H9 (cell line): ENCODE measurements at regions not wholly inside any gene's neighbourhood (a gene's known extent, or its start where the extent isn't known, plus 50 kb on each side); places are given as distances from the start of the nearest gene placed in this dataset.

Experiments used
- DNase-seq: peaks from one replicate; pipeline ENCODE4 v3.0.0-alpha.2; 2017
- H2AFZ ChIP-seq: one replicate; pipeline ENCODE4 v1.6.1; 2013; ENCODE audit warnings: mild to moderate bottlenecking, low read length, control low read depth, moderate library complexity
- H2AK5ac ChIP-seq: 2 replicates; pipeline ENCODE4 v1.6.1; 2013; ENCODE audit warnings: low read length, control low read depth, mixed read lengths; ENCODE audit not compliant: insufficient read length
- H2BK120ac ChIP-seq: one replicate; pipeline ENCODE4 v1.6.1; 2013; ENCODE audit warnings: low read depth, mild to moderate bottlenecking, low read length, control low read depth, inconsistent platforms; ENCODE audit not compliant: poor library complexity, severe bottlenecking
- H2BK12ac ChIP-seq: 2 replicates; pipeline ENCODE4 v1.6.1; 2013; ENCODE audit warnings: low read length, control low read depth, mixed read lengths, low read depth; ENCODE audit not compliant: insufficient read length
- H2BK15ac ChIP-seq: 2 replicates; pipeline ENCODE4 v1.6.1; 2013; ENCODE audit warnings: low read depth, low read length, control low read depth
- H2BK20ac ChIP-seq: one replicate; pipeline ENCODE4 v1.6.1; 2013; ENCODE audit warnings: low read depth, mild to moderate bottlenecking, low read length, control low read depth, inconsistent platforms; ENCODE audit not compliant: poor library complexity, severe bottlenecking
- H2BK5ac ChIP-seq: 2 replicates; pipeline ENCODE4 v1.6.1; 2013; ENCODE audit warnings: low read length, control low read depth, mixed read lengths; ENCODE audit not compliant: insufficient read length
- H3K14ac ChIP-seq: 2 replicates; pipeline ENCODE4 v1.6.1; 2013; ENCODE audit warnings: low read length, control low read depth; ENCODE audit not compliant: insufficient read depth
- H3K18ac ChIP-seq: 2 replicates; pipeline ENCODE4 v1.6.1; 2013; ENCODE audit warnings: low read depth, mild to moderate bottlenecking, mixed read lengths, low read length, control low read depth; ENCODE audit not compliant: insufficient read length
- H3K23ac ChIP-seq: 2 replicates; pipeline ENCODE4 v1.6.1; 2013; ENCODE audit warnings: low read length, control low read depth, mixed read lengths, low read depth; ENCODE audit not compliant: insufficient read length
- H3K23me2 ChIP-seq: 2 replicates; pipeline ENCODE4 v1.6.1; 2013; ENCODE audit warnings: low read depth, mild to moderate bottlenecking, mixed read lengths, low read length, control low read depth; ENCODE audit not compliant: insufficient read length, poor library complexity, severe bottlenecking
- H3K27ac ChIP-seq: 2 replicates; pipeline ENCODE4 v1.5.1; 2013; ENCODE audit warnings: low read length, control low read depth, mixed read lengths, low read depth; ENCODE audit not compliant: insufficient read length
- H3K27me3 ChIP-seq: 2 replicates; pipeline ENCODE4 v1.6.1; 2013; ENCODE audit warnings: low read length, control low read depth, inconsistent platforms; ENCODE audit not compliant: insufficient read depth
- H3K4ac ChIP-seq: 2 replicates; pipeline ENCODE4 v1.6.1; 2013; ENCODE audit warnings: low read depth, mild to moderate bottlenecking, control low read depth, inconsistent platforms, low read length, moderate library complexity
- H3K4me1 ChIP-seq: 2 replicates; pipeline ENCODE4 v1.6.1; 2013; ENCODE audit warnings: low read length, control low read depth, inconsistent platforms; ENCODE audit not compliant: insufficient read depth
- H3K4me2 ChIP-seq: 2 replicates; pipeline ENCODE4 v1.6.1; 2013; ENCODE audit warnings: low read length, control low read depth, mixed read lengths; ENCODE audit not compliant: insufficient read length, insufficient read depth
- H3K56ac ChIP-seq: 2 replicates; pipeline ENCODE4 v1.6.1; 2013; ENCODE audit warnings: low read depth, mild to moderate bottlenecking, mixed read lengths, low read length, control low read depth; ENCODE audit not compliant: insufficient read length
- H3K79me1 ChIP-seq: 2 replicates; pipeline ENCODE4 v1.6.1; 2013; ENCODE audit warnings: low read depth, mild to moderate bottlenecking, moderate library complexity, low read length, control low read depth, inconsistent platforms; ENCODE audit not compliant: insufficient read depth, poor library complexity, severe bottlenecking
- H3K79me2 ChIP-seq: 2 replicates; pipeline ENCODE4 v1.6.1; 2013; ENCODE audit warnings: low read length, control low read depth, inconsistent platforms; ENCODE audit not compliant: insufficient read depth
- H3K9ac ChIP-seq: 2 replicates; pipeline ENCODE4 v1.6.1; 2013; ENCODE audit warnings: low read length, control low read depth, mixed read lengths; ENCODE audit not compliant: insufficient read length; ENCODE audit errors: extremely low read depth
- H3K9me3 ChIP-seq: one replicate; pipeline ENCODE4 v1.6.1; 2013; ENCODE audit warnings: low read depth, low read length, inconsistent platforms; ENCODE audit not compliant: control insufficient read depth
- H3T11ph ChIP-seq: one replicate; pipeline ENCODE4 v1.6.1; 2013; ENCODE audit warnings: mild to moderate bottlenecking, low read length, control low read depth, inconsistent platforms
- H4K20me1 ChIP-seq: one replicate; pipeline ENCODE4 v1.6.1; 2013; ENCODE audit not compliant: control insufficient read depth, insufficient read length, insufficient read depth
- H4K5ac ChIP-seq: 2 replicates; pipeline ENCODE4 v1.6.1; 2013; ENCODE audit warnings: low read depth, mild to moderate bottlenecking, mixed read lengths, low read length, control low read depth; ENCODE audit not compliant: insufficient read length
- H4K8ac ChIP-seq: replicated peaks from 2 replicates; pipeline ENCODE4 v1.6.1; 2013; ENCODE audit warnings: low read length, control low read depth, mixed read lengths, low read depth; ENCODE audit not compliant: insufficient read length
- H4K91ac ChIP-seq: 2 replicates; pipeline ENCODE4 v1.6.1; 2013; ENCODE audit warnings: low read depth, mild to moderate bottlenecking, moderate library complexity, mixed read lengths, low read length, control low read depth; ENCODE audit not compliant: insufficient read length
- H3K27ac Mint-ChIP-seq, 3 experiments: 2 replicates in 2 of 3; 3 replicates in 1 of 3; pipeline ENCODE4 v1.8.0; 2020 to 2021; ENCODE audit warnings: mixed read lengths in 3 of 3, mild to moderate bottlenecking in 1 of 3, moderate library complexity in 1 of 3
- H3K27me3 Mint-ChIP-seq: 2 replicates; pipeline ENCODE4 v1.8.0; 2021; ENCODE audit warnings: low read depth, mild to moderate bottlenecking, moderate library complexity, mixed read lengths
- H3K36me3 Mint-ChIP-seq, 3 experiments: 2 replicates in 2 of 3; 3 replicates in 1 of 3; pipeline ENCODE4 v1.8.0; 2020 to 2021; ENCODE audit warnings: low read depth in 3 of 3, mixed read lengths in 3 of 3; ENCODE audit not compliant: insufficient read depth in 1 of 3
- H3K4me1 Mint-ChIP-seq, 2 experiments: 2 replicates each; pipeline ENCODE4 v1.8.0; 2020; ENCODE audit warnings: mixed read lengths in 2 of 2
- H3K4me3 Mint-ChIP-seq, 2 experiments: 2 replicates in 1 of 2; 3 replicates in 1 of 2; pipeline ENCODE4 v1.8.0; 2020 to 2021; ENCODE audit warnings: mild to moderate bottlenecking in 2 of 2, mixed read lengths in 2 of 2, moderate library complexity in 1 of 2
- H3K9me3 Mint-ChIP-seq, 2 experiments: 2 replicates in 1 of 2; 3 replicates in 1 of 2; pipeline ENCODE4 v1.8.0; 2020; ENCODE audit warnings: mild to moderate bottlenecking in 2 of 2, mixed read lengths in 2 of 2, moderate library complexity in 1 of 2
- WGBS: extraction: QIAGEN DNeasy Blood & Tissue Kit; methylation state at CpG from one replicate; pipeline ENCODE4 v1.1.7; 2013; ENCODE audit warnings: missing lambda C conversion rate, low lambda C conversion rate, mixed read lengths; ENCODE audit not compliant: insufficient read length; ENCODE audit errors: extremely low coverage; 5-methylcytosine and 5-hydroxymethylcytosine counted together
- TF ChIP-seq, protein P1 (sequence below): fragments of 200-600 bp; sonication (generic); conservative IDR thresholded peaks from 3 replicates; pipeline ENCODE4 v1.8.0; 2021; ENCODE audit warnings: antibody characterized with exemption, mild to moderate bottlenecking

DNA sequence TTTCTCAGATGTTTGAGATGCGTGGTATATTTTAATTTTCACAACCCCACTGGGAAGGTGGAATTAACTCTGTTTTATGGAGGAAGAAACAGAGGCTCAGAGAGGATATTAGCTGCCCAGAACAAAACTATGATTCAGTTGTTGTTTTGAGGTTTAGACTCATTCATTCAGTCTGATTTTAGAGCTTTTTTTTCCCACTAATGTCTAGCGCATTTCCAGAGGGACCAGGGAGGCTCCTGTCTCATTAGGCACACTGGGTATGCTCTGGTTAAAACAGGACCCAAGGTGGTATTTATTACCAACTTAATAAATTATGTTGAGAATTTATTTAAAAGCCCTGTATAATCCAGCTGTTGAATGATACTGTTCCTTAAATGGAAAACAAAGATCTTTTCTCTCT, 272.0 kb upstream of the RGMA start:
- no peak overlapping the region for H4K5ac ChIP-seq
- TF ChIP-seq, protein P1, sequence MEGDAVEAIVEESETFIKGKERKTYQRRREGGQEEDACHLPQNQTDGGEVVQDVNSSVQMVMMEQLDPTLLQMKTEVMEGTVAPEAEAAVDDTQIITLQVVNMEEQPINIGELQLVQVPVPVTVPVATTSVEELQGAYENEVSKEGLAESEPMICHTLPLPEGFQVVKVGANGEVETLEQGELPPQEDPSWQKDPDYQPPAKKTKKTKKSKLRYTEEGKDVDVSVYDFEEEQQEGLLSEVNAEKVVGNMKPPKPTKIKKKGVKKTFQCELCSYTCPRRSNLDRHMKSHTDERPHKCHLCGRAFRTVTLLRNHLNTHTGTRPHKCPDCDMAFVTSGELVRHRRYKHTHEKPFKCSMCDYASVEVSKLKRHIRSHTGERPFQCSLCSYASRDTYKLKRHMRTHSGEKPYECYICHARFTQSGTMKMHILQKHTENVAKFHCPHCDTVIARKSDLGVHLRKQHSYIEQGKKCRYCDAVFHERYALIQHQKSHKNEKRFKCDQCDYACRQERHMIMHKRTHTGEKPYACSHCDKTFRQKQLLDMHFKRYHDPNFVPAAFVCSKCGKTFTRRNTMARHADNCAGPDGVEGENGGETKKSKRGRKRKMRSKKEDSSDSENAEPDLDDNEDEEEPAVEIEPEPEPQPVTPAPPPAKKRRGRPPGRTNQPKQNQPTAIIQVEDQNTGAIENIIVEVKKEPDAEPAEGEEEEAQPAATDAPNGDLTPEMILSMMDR: no peak
- no peaks in the 10 kb centered on the region for H4K20me1 ChIP-seq
- H3K27ac ChIP-seq: no peak overlapping the region
- H2AFZ ChIP-seq: no peak overlapping the region
- no peak overlapping the region for H3K27ac Mint-ChIP-seq
- H3K23ac ChIP-seq: no peak overlapping the region
- H3K4me3 Mint-ChIP-seq: no peak overlapping the region
- no peak overlapping the region for H2AK5ac ChIP-seq
- H3K27me3 Mint-ChIP-seq: peaks cover 99% of the 10 kb centered on the region
- WGBS: no CpG with 5 or more reads among the region's 2 CpGs
- no peak overlapping the region for H3K56ac ChIP-seq
- no peak overlapping the region for H3K14ac ChIP-seq
- H3K4me2 ChIP-seq: no peak overlapping the region
- H2BK12ac ChIP-seq: no peak overlapping the region
- H3K36me3 Mint-ChIP-seq: no peaks in the 10 kb centered on the region; a peak in 1 of 7 replicates
- no peaks in the 10 kb centered on the region for H3K9me3 ChIP-seq
- H4K91ac ChIP-seq: no peak overlapping the region
- H4K8ac ChIP-seq: no peak overlapping the region
- H3K18ac ChIP-seq: no peak overlapping the region
- peaks cover 42 to 45% of the 10 kb centered on the region in 2 experiments for H3K4me1 Mint-ChIP-seq
- H3K4ac ChIP-seq: no peak overlapping the region
- H3K4me1 ChIP-seq: peaks cover 2% of the 10 kb centered on the region; the same call in 1 of the 2 replicates
- H3K27me3 ChIP-seq: peaks cover 17% of the 10 kb centered on the region; the same call in 1 of the 2 replicates
- H3K23me2 ChIP-seq: peaks cover 4% of the 10 kb centered on the region
- no peak overlapping the region for H2BK20ac ChIP-seq
- H3K79me2 ChIP-seq: no peaks in the 10 kb centered on the region
- H2BK120ac ChIP-seq: no peak overlapping the region
- no peaks in the 10 kb centered on the region for H3K79me1 ChIP-seq
- no peak overlapping the region for H3K9ac ChIP-seq
- no peak overlapping the region for H2BK15ac ChIP-seq
- H3T11ph ChIP-seq: no peak overlapping the region
- H2BK5ac ChIP-seq: no peak overlapping the region
- DNase-seq: no peak
- peaks cover 0 to 5% of the 10 kb centered on the region in 2 experiments; a peak in 2 of 5 replicates for H3K9me3 Mint-ChIP-seq
